Stimulated activated CD4-positive, alpha-beta T cell treated with anti-CD3 and anti-CD28 coated beads, Interleukin-12 subunit alpha, Interleukin-12 subunit beta, amount 100 ng/mL, for 4 hours (primary cell): ENCODE measurements at regions not wholly inside any gene's neighbourhood (a gene's known extent, or its start where the extent isn't known, plus 50 kb on each side); places are given as distances from the start of the nearest gene placed in this dataset.

Experiments used
- DNase-seq: peaks from one replicate; pipeline ENCODE4 v3.0.0-alpha.2; 2020

- no peak for DNase-seq
These were observed 380.0 kb upstream of the B3GAT1 start for GRCh38 chr11:134792044-134792443.

DNA sequence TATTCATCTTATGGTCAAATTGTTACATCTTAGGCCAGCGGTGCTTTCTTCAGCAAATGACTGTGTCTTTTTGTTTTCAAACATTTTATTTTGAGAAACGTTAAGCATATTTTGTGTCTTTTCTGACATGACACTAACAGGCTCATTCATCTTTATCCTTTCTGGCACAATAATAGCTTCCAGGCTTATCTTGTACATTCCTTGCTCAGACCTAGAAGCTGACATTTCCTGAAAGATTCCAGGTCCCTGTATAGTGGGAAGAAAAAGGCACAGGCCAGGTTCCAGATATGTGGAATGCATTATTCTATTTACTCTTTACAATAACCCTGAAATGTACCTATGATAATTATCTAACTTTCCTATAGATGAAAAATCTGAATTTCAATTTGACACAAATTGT, 379.1 kb upstream of the B3GAT1 start:
- DNase-seq = no peak

- no peak for DNase-seq
These were observed 377.1 kb upstream of the B3GAT1 start for GRCh38 chr11:134789104-134789503.

DNA sequence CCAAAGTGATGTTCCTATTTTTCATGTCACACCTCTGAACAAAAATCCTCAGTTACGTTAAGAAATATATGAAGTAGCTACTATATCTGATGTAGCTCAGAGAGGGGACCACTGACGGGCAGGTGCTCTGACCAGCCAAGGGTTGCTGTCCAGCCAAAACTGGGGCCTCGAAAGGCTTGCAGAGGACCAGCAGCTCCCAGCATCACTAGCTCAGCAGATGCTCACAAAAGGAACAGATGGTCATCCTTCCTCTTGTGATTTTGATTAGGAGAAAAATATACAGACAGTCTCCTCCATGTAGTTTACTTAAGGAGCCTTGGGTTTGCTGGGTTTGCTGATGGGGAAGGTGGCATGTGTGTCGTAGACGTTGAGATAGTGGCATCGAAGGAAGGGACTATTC, 374.6 kb upstream of the B3GAT1 start:
- no peak for DNase-seq

GRCh38 chr11:134785660-134786284, 373.7 kb upstream of the B3GAT1 start:
- no peak for DNase-seq

DNA sequence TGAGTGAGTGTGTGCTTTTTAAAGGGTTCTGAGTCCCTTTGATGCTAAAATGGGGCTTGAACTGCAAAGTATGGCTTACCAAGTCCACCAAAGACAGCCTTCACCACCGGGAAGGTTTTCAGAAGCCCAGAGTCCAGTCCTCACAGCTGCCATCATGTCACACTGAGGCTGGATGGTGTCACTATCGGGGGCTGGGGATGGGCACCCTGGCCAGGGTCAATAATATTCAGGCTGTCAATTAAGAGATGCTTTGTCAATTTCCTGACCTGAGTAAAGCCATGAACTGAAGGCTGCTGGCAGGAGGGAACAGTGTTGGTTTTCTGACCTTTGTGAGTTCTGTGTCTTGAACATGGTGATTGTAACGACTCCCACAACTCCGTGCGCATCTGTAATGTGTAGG, 373.0 kb upstream of the B3GAT1 start:
- no peak for DNase-seq

DNA sequence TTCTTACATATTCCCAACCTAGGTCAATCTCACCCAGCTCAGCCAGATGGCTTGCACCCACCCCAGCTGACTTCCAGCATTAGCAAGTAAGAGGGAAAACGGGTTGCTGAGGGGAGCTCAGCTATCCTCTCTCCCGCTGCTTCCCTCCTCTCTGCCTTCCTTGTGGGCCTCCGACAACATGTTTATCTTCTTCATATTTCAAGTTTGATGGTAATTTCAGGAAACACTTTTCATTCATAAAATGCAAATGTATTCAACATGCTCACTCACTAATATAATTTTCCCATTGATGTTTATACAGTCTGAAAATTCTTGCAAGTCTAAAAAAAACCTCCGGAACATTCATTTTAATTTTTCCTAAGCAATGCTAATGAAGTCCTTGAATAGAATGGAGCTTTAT, 372.5 kb upstream of the B3GAT1 start:
- no peak for DNase-seq

GRCh38 chr11:134784046-134784445, 372.0 kb upstream of the B3GAT1 start:
- DNase-seq = no peak

DNA sequence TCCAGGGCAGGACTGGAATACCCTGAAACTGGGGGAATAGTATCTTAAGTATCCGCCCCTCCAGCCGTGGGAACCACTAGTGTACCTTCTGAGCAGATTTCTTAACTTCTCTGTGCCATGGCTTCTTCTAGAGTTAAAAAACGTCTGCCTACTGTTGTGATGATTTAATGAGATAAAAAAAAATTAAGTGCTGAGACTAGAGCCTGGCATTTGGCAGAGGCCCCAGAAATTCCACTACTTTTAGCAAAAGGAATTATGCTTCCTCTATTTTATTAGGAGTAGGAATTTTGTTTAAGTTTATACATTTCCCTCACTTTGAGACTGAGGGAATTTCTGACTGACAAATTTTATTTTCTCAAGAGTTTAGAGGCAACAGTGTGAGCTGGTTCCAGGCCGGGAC, 371.2 kb upstream of the B3GAT1 start:
- DNase-seq = no peak

DNA sequence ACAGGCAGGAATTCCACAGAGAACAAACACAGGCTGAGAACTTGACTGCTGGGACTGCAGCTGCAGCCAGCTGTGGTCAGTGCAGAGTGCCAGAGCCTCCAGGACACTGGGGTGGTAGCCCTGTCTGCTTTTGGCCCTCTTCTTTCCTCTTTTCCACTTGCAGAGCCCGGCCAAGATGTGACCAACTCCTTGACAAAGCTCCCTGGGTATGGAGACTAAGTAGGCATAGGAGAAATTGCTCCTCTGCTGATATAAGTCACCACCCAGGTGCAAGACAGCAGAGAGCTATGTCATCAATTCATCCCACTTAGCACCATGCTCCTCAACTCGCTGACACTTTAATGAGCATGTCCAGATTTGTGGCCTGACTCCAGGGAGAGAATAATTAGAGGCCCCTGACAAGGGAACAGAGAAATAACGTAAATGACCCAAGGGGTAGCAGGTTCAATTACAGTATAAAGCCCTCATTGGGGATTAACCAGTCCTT, 369.4 kb upstream of the B3GAT1 start:
- DNase-seq = no peak

DNA sequence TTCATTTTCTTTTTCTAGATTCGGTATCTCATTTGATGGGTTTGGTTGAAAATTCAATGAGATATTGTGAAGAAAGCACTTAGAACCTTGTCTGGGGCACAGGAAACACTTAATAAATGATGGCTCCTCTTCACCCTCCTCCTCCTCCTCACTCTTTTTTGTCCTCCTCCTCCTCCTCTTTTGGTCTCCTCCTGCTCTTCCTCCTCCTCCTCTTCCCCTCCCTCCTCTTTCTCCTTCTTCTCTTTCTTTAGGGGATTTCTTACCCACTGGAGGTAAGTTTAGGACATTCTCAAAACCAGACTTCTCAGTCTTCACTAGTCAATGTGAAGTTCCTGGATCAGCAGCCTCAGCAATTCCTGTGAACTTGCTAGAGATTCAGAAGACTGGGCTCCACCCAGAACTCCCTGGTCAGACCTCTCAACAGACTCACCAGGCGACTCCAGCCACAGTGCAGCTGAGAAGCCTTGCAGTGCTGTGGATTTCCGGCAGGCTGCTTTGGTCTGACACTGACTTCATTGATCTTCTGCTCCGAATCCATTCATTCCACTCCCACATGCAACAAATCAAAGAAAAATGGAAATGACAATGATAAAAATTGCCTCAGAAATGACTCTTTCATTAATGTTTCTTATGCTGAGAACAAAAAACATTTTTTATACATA, 368.6 kb upstream of the B3GAT1 start:
- no peak for DNase-seq

GRCh38 chr11:134779179-134779578, 367.1 kb upstream of the B3GAT1 start:
- DNase-seq = no peak

DNA sequence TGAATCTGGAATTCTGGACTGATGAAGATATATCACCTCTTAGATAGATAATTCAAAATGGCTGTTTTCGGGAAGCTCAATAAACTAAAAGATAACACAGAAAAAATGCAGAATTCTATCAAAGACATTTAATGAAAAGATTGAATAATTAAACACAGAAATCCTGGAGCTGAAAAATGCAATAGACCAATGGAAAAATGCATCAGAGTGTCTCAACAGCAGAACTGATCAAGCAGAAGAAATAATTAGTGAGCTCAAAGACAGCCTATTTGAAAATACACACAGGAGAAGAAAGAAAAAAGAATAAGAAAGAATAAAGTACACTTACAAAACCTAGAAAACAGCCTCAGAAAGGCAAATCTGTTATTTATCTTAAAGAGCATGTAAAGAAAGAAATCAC, 356.4 kb upstream of the B3GAT1 start:
- no peak for DNase-seq

DNA sequence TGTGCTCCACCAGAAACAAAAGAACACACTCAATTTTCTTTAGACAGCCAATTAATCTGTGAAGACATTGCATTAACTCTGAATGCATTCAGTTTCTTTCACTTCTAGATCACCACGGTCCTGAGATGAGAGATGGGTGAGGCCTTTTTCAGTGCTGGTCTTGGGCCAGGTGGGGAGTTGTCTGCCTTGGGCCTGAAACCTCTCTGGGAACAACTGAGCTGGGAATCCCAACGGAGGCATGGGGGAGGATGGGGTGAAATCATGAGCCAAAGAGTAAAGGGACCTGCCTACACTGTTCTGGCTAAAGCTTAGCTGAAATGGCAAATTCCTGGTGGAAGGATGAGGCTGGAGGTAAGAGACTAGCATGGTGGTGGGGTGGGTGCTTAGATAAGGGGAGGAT, 353.5 kb upstream of the B3GAT1 start:
- no peak for DNase-seq

DNA sequence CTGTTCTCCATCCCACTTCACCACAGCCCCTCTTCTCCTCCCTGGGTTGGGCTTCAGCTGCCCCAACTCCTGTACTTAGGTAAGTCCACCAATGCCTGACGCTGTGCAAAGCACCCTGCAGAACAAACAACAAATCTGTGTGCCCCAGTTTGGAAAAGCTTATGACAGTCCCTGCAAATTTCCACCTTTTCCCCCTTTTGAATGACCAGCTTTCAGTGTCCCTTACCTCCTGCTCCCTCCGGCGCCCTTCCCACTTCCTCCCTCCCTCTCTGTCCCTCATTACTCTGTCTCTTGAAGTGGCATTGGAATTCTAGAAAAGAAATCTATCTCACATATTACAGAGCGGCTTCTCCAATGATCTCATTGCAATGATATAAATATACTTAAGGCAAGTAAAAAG, 352.9 kb upstream of the B3GAT1 start:
- DNase-seq = no peak

DNA sequence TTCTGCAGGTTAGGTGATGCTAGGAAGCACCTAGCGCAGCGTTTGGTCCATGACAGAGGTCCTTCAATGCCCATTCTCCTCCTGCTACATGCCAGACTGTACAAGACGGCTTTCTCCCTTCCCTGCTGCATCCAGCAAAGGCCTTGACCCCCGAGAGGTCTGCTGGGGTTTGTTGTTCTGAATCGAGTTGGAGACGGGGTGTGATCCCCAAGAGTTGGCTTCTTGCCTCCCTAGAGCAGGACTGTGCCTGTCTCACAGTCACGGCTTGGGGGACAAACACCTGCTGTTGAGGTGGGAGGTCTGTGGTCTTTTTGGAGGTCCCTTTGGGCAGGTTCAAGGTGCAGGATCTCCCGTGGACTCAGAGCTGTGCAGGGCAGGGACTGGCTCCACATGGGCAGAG, 352.3 kb upstream of the B3GAT1 start:
- DNase-seq = no peak

DNA sequence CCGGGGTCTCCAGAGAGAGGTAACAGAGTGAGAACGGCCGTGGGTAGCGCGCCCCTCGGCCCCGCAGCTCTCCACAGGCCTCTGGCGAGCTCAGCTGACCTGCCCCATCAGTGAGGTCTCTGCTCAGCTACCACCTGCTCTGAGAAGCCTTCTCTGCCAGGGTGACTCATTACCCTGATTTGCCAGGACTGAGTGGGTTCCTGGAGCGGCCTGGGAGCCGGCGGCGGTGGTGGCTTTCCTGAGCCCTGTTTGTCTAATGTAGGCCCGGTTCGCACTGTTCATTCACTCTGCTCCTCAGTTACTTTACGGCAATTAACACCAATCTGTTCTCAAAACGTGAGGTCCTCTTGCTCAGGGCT, 351.0 kb upstream of the B3GAT1 start:
- DNase-seq = no peak

DNA sequence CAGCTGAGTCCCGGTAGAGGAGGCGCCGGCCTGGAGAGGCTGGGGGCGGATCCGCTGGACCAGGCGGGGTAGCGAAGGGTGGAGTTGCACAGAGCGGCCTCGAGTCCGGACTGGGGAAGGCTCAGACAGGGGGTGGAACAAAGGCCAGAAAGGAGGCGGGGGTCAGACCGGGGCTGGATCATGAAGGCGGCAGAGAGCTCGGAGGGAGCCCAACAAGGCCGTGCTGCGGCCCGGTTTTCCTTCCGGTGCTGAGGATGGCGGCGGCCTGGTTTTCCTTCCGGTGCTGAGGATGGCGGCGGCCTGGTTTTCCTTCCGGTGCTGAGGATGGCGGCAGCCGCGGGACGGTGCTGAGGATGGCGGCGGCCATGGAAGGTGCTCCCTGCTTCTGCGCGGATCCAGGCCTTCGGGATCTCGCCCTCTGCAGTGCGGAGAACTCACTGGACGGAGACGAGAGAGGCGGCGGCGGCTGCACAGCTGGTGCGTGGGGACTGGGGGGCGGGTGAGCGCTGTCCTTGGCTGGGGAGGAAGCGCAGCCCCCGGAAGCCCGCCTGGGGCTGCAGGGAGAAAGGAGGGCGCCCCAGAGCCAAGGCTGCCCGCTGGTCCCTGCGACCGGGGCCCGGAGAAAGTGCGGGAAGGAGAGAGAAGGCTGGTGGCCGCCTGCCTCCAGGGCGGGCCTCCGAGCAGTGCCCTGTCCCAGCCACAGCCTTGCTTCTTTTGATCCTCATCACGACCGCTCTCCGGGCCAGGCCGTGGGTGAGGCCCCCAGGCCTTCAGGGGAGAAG, 350.4 kb upstream of the B3GAT1 start:
- no peak for DNase-seq

DNA sequence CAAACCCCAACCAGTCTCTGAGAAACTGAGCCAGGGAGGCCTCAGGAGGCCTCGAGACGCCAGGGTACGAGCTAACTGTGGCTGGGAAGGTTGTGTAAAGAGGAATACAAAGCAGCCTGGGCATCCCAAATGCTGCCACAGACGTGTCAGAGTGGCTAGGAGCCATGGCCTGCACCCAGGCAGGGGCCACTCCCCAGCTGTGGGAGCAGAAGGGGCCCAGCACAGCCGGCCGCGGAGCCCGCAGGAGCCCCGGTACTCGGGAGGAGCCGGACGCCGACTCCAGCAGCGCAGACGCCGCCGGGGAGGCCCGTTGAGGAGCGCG, 349.8 kb upstream of the B3GAT1 start:
- DNase-seq = no peak

DNA sequence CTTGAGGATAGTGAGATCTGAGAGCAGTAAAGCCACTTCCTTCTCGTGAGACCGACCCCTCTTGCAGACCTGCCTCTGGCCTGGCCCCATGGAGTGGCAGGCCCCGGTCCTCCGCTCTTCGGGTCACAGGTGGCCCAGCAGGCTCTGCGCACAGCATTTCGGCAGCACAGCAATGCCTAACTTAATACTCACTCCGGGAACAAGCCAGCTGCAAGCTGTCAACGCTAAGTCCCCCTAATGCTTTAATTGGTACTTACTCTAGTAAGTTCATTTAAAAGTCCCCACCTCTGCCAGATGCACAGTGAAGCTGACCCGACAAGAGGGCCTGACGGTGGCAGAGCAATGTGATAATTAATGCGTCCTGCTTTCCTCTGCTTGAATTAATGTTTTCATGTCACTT, 349.3 kb upstream of the B3GAT1 start:
- DNase-seq = no peak

- DNase-seq = no peak
These were observed 348.9 kb upstream of the B3GAT1 start for GRCh38 chr11:134760957-134761356.

- DNase-seq = no peak
These were observed 348.3 kb upstream of the B3GAT1 start for GRCh38 chr11:134760299-134760698.

- no peak for DNase-seq
These were observed 347.8 kb upstream of the B3GAT1 start for GRCh38 chr11:134759855-134760254.

- DNase-seq = no peak
These were observed 347.2 kb upstream of the B3GAT1 start for GRCh38 chr11:134759274-134759673.
